ENCODE measurements at regions not wholly inside any gene's neighbourhood (a gene's known extent, or its start where the extent isn't known, plus 50 kb on each side); places are given as distances from the start of the nearest gene placed in this dataset.

DNA sequence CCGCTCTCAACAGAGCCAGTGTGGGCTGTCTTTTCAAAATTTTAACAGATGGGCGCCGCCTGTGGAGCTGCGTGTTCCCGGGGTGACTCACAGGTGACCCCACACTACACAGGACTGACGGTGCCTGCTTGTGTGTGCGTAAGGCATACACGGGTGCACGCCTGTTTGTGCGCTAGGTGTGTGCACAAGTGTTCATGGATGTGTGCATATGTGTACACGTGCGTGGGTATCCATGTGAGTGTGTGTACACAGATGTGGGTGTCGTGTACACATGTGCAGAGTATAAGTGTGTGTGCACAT is 92.7 kb upstream of the SOX1 start:
- POLR2A ChIA-PET: no interaction called here
- H3K4me2 ChIP-seq (replicated peaks; ENCODE audit: low read depth, low read length, poor library complexity, severe bottlenecking): no peak overlapping the region
- peaks cover 0 to 28% (median 0%) of the 10 kb centered on the region in 3 donors for H3K9me3 ChIP-seq (ENCODE audit: control extremely low read depth in 1 of 3, control insufficient read depth in 2 of 3, insufficient read depth in 1 of 3, low read length in 2 of 3)
- H4K20me1 ChIP-seq (ENCODE audit: control insufficient read depth, insufficient read depth, low read length, poor library complexity, severe bottlenecking): no peaks in the 10 kb centered on the region
- intact Hi-C loops (cut with micrococcal nuclease): no loop called here
- WGBS (ENCODE audit: insufficient coverage): 97% methylated on average over 13 of the region's 13 CpGs
- DNase-seq (no peak), ATAC-seq (ENCODE audit: low read depth) (no peak)
- CTCF ChIA-PET: no interaction called here
- H3K27ac ChIP-seq (ENCODE audit: low read length in 2 of 2): no peak overlapping the region
- peaks cover 0 to 2% (median 0%) of the 10 kb centered on the region in 4 experiments for H3K27me3 ChIP-seq (replicated peaks in 1 of 4; ENCODE audit: control extremely low read depth in 1 of 4, control insufficient read depth in 3 of 4, insufficient read depth in 4 of 4, low read length in 3 of 4)
- no peak overlapping the region for H3K4me3 Mint-ChIP-seq
- no peak overlapping the region for H3K9ac ChIP-seq (ENCODE audit: low read length)
- H3K79me2 ChIP-seq (ENCODE audit: control insufficient read depth, insufficient read depth, low read length): no peaks in the 10 kb centered on the region
- peaks cover 3% of the 10 kb centered on the region for H3K27me3 Mint-ChIP-seq
- no peak overlapping the region for H3K4me3 ChIP-seq (ENCODE audit: control extremely low read depth in 1 of 5, extremely low read depth in 1 of 5, insufficient read depth in 1 of 5, low read depth in 2 of 5, low read length in 4 of 5)
- no peak overlapping the region for H2AFZ ChIP-seq (ENCODE audit: insufficient read depth, low read depth, low read length, poor library complexity, severe bottlenecking)
- no peak overlapping the region for H3K27ac Mint-ChIP-seq
- no peaks in the 10 kb centered on the region for H3K4me1 ChIP-seq (ENCODE audit: control insufficient read depth in 2 of 2, insufficient read depth in 2 of 2, low read length in 2 of 2)
- H3K4me1 Mint-ChIP-seq: no peaks in the 10 kb centered on the region
- peaks cover 12% of the 10 kb centered on the region for H3K9me3 Mint-ChIP-seq (ENCODE audit: insufficient read depth)
- TF ChIP-seq EZH2 (IDR thresholded peaks at IDR 0.05; ENCODE audit: borderline replicate concordance, insufficient read depth, low read depth, low read length, poor library complexity, severe bottlenecking): no peak
- TF ChIP-seq, protein P1, sequence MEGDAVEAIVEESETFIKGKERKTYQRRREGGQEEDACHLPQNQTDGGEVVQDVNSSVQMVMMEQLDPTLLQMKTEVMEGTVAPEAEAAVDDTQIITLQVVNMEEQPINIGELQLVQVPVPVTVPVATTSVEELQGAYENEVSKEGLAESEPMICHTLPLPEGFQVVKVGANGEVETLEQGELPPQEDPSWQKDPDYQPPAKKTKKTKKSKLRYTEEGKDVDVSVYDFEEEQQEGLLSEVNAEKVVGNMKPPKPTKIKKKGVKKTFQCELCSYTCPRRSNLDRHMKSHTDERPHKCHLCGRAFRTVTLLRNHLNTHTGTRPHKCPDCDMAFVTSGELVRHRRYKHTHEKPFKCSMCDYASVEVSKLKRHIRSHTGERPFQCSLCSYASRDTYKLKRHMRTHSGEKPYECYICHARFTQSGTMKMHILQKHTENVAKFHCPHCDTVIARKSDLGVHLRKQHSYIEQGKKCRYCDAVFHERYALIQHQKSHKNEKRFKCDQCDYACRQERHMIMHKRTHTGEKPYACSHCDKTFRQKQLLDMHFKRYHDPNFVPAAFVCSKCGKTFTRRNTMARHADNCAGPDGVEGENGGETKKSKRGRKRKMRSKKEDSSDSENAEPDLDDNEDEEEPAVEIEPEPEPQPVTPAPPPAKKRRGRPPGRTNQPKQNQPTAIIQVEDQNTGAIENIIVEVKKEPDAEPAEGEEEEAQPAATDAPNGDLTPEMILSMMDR (IDR thresholded peaks at IDR 0.05): no peak
- no peaks in the 10 kb centered on the region for H3K36me3 ChIP-seq (replicated peaks in 1 of 2; ENCODE audit: control extremely low read depth in 1 of 2, control insufficient read depth in 1 of 2, extremely low read depth in 1 of 2, insufficient read depth in 2 of 2, low read length in 1 of 2)

DNA sequence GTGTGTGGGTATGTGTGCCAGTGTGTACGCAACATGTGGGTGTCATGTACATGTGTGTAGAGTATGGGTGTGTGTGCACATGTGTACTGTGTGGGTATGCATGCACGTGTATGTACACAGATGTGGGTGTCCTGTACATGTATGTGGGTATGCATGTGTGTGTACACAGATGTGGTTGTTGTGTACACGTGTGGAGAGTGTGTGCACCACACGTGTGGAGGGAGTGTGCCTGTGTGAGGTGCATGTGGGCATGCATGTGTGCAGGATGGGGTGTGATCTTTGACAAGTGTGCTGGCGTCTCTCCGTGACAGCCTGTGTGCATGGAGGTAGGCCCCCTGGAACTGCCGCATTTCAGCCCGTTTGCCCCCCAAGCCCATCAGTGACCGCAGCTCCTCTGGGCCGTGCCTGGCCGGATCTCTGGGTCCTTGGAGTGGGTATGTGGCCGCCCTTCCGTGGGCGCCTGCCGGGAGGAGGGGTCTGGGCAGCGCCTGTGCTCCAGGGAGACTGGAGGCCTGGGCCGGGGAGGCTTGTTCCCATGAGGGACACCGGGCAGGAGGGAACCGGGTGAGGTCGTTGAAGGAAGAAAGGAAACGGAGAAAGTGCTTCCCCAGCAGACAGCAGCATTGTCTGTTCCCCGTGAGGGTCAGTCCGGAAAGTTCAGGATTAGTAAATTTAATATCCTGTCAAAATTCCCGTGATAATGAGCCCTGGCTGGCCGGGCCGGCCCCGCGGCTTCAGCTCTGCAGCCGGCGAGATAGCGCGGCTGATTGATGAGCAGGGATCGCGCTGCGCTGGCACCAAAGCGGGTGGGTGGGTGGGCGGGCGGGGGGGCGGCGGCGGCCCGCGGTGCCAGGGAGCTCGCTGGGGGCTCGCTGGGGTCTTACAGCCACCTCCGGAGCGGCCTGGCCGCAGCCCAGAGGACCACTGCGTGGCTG is 91.1 kb upstream of the SOX1 start:
- Histone ChIP-seq H3K79me2 (ENCODE audit: control insufficient read depth, insufficient read depth, low read length) (no peaks in the 10 kb centered on the region), H3K4me1 (ENCODE audit: control insufficient read depth in 2 of 2, insufficient read depth in 2 of 2, low read length in 2 of 2) (no peaks in the 10 kb centered on the region), H3K9ac (ENCODE audit: low read length) (no peak overlapping the region), H3K27ac (ENCODE audit: low read length in 2 of 2) (no peak overlapping the region), H3K9me3 (ENCODE audit: control extremely low read depth in 1 of 3, control insufficient read depth in 2 of 3, insufficient read depth in 1 of 3, low read length in 2 of 3) (peaks cover 0 to 20% (median 0%) of the 10 kb centered on the region in 3 donors), H3K27me3 (replicated peaks in 1 of 4; ENCODE audit: control extremely low read depth in 1 of 4, control insufficient read depth in 3 of 4, insufficient read depth in 4 of 4, low read length in 3 of 4) (peaks cover 0 to under 1% (median 0%) of the 10 kb centered on the region in 4 experiments), H3K4me2 (replicated peaks; ENCODE audit: low read depth, low read length, poor library complexity, severe bottlenecking) (no peak overlapping the region), H4K20me1 (ENCODE audit: control insufficient read depth, insufficient read depth, low read length, poor library complexity, severe bottlenecking) (no peaks in the 10 kb centered on the region), H3K4me3 (ENCODE audit: control extremely low read depth in 1 of 5, extremely low read depth in 1 of 5, insufficient read depth in 1 of 5, low read depth in 2 of 5, low read length in 4 of 5) (no peak overlapping the region), H3K36me3 (replicated peaks in 1 of 2; ENCODE audit: control extremely low read depth in 1 of 2, control insufficient read depth in 1 of 2, extremely low read depth in 1 of 2, insufficient read depth in 2 of 2, low read length in 1 of 2) (no peaks in the 10 kb centered on the region), H2AFZ (ENCODE audit: insufficient read depth, low read depth, low read length, poor library complexity, severe bottlenecking) (no peak overlapping the region)
- WGBS (ENCODE audit: insufficient coverage): 89% methylated on average over 32 of the region's 49 CpGs
- Mint-ChIP-seq H3K4me3 (no peak overlapping the region), H3K4me1 (no peaks in the 10 kb centered on the region), H3K9me3 (ENCODE audit: insufficient read depth) (peaks cover 12% of the 10 kb centered on the region), H3K27ac (no peak overlapping the region), H3K27me3 (peaks cover 3% of the 10 kb centered on the region)
- DNase-seq (no peak), ATAC-seq (ENCODE audit: low read depth) (no peak)
- POLR2A ChIA-PET: no interaction called here
- TF ChIP-seq EZH2 (IDR thresholded peaks at IDR 0.05; ENCODE audit: borderline replicate concordance, insufficient read depth, low read depth, low read length, poor library complexity, severe bottlenecking): no peak
- TF ChIP-seq, protein P1 (IDR thresholded peaks at IDR 0.05): no peak
- intact Hi-C loops (cut with micrococcal nuclease): no loop called here
- CTCF ChIA-PET: no interaction called here

All from B cell (primary cell).